OCI-LY7 (cell line): ENCODE measurements at regions not wholly inside any gene's neighbourhood (a gene's known extent, or its start where the extent isn't known, plus 50 kb on each side); places are given as distances from the start of the nearest gene placed in this dataset.

ENCODE experiments used
- BruUV-seq: library from RNA; stranded (reverse); fragments of 400-500 nt; replicated peaks from 2 replicates; lab custom pipeline; 2021; lab: Mats Ljungman, UMichigan
- CTCF ChIA-PET: fragments of 300-600 bp; sonication (Branson Sonifier 250); formaldehyde crosslinking; loops from one replicate; lab custom pipeline; 2022; ENCODE audit warnings: antibody characterized with exemption; ENCODE audit not compliant: unreplicated experiment; lab: Charles Lee
- POLR2A ChIA-PET: fragments of 300-600 bp; sonication (Branson Sonifier 250); formaldehyde crosslinking; loops from one replicate; lab custom pipeline; 2022; ENCODE audit warnings: antibody characterized with exemption; lab: Charles Lee
- DNase-seq: peaks from one replicate; pipeline ENCODE4 v3.0.0-alpha.2; 2015; ENCODE audit warnings: low spot score
- H2AFZ ChIP-seq: fragments of 200-600 bp; sonication (generic), shearing (Covaris generic); 2 replicates; pipeline ENCODE4 v1.6.1; 2014; ENCODE audit warnings: mild to moderate bottlenecking, antibody characterized with exemption, low read length, moderate library complexity
- H3K27ac ChIP-seq: fragments of 200-600 bp; sonication (generic); 2 replicates; pipeline ENCODE4 v1.5.1; 2014; ENCODE audit warnings: mixed run types, low read depth, mild to moderate bottlenecking, moderate library complexity, low read length, inconsistent platforms; ENCODE audit not compliant: poor library complexity, severe bottlenecking
- H3K36me3 ChIP-seq: fragments of 200-600 bp; sonication (generic); 2 replicates; pipeline ENCODE4 v1.6.1; 2014; ENCODE audit warnings: mild to moderate bottlenecking, antibody characterized with exemption, low read length, moderate library complexity, mixed read lengths; ENCODE audit not compliant: insufficient read depth
- H3K4me1 ChIP-seq: fragments of 200-600 bp; sonication (generic); 2 replicates; pipeline ENCODE4 v1.5.1; 2014; ENCODE audit warnings: mild to moderate bottlenecking, low read length; ENCODE audit not compliant: insufficient read depth, poor library complexity, severe bottlenecking
- H3K4me2 ChIP-seq: fragments of 200-600 bp; sonication (generic); 2 replicates; pipeline ENCODE4 v1.6.1; 2014; ENCODE audit warnings: mild to moderate bottlenecking, low read length
- H3K4me3 ChIP-seq: fragments of 200-600 bp; sonication (generic); 2 replicates; pipeline ENCODE4 v1.5.1; 2014; ENCODE audit warnings: mild to moderate bottlenecking, low read depth, low read length; ENCODE audit not compliant: poor library complexity, severe bottlenecking
- H3K79me2 ChIP-seq: fragments of 200-600 bp; sonication (generic); 2 replicates; pipeline ENCODE4 v1.6.1; 2016; ENCODE audit warnings: low read depth, mild to moderate bottlenecking, low read length, moderate library complexity, mixed read lengths; ENCODE audit not compliant: insufficient read depth
- H3K9me2 ChIP-seq: fragments of 200-600 bp; sonication (generic); 2 replicates; pipeline ENCODE4 v1.6.1; 2016; ENCODE audit warnings: mild to moderate bottlenecking, low read length, mixed read lengths; ENCODE audit not compliant: insufficient read depth
- H3K9me3 ChIP-seq: fragments of 200-600 bp; sonication (generic); 2 replicates; pipeline ENCODE4 v1.6.1; 2014; ENCODE audit warnings: mild to moderate bottlenecking, mixed run types, low read length, mixed read lengths
- H4K20me1 ChIP-seq: fragments of 200-600 bp; sonication (generic); 2 replicates; pipeline ENCODE4 v1.6.1; 2014; ENCODE audit warnings: mild to moderate bottlenecking, antibody characterized with exemption, low read length, moderate library complexity, mixed read lengths; ENCODE audit not compliant: insufficient read depth
- EZH2phosphoT487 ChIP-seq: fragments of 200-600 bp; sonication (generic); IDR thresholded peaks from 2 replicates; pipeline ENCODE4 v1.6.1; 2018; ENCODE audit warnings: low read depth, borderline replicate concordance, mild to moderate bottlenecking, mixed run types, antibody characterized with exemption, low read length, moderate library complexity, mixed read lengths
- intact Hi-C: fragments of 100-400 bp; cut with micrococcal nuclease; formaldehyde crosslinking; loops from one replicate; pipeline ENCODE4 v1.10.0; 2022; ENCODE audit not compliant: unreplicated experiment
- TF ChIP-seq, protein P1 (sequence below): fragments of 200-600 bp; sonication (generic); conservative IDR thresholded peaks from 2 replicates; pipeline ENCODE4 v1.5.1; 2014; ENCODE audit warnings: mild to moderate bottlenecking, antibody characterized with exemption, low read length, moderate library complexity, mixed read lengths

DNA sequence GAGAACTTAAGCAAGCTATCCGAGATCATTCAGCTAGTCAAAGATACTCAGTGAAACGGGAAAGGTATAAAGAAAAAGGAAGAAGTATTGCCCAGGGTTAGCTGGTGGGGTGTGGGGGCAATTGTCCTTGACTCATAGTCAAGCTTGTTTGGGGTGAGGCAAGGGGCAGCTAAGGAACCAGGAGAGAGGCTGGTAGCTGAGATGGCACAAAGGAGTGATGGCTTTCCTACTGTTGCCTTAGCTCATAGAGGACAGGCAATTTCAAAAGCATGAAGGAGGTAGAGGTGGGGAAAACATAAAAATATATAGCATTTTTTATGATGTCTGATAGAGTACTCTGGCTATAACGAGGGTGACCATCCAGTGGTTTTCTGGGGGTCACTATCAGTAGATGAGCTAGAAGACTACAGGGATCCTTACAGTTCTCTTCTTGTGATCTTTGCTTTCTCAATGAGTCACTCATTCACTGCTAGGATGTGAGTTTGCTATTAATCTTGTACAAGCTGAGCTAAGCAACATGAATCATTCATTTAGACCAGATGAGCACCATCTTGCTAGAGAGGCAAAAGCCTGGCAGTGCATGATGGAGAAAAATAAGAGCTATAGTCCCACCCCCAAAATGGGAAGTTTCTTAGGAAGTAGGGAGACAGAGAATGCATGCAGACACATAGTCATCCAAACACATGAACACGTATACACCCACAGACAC, 207.1 kb upstream of the PFN2 start:
- Histone ChIP-seq H3K4me2 (no peak overlapping the region), H3K9me3 (no peaks in the 10 kb centered on the region), H3K4me3 (no peak overlapping the region), H3K36me3 (no peaks in the 10 kb centered on the region), H3K79me2 (no peaks in the 10 kb centered on the region), H3K9me2 (no peaks in the 10 kb centered on the region), H3K4me1 (no peaks in the 10 kb centered on the region), H4K20me1 (no peaks in the 10 kb centered on the region), H2AFZ (no peak overlapping the region), H3K27ac (no peak overlapping the region)
- ChIA-PET POLR2A (interaction anchor here (0.8 kb wide), 2 partner anchors 9 to 137 kb away, joined by 4 read pairs; no protein-coding TSS in a partner anchor), CTCF (interaction anchor here (0.6 kb wide), 1 partner anchor 703 kb away, joined by 3 read pairs; no protein-coding TSS in a partner anchor)
- BruUV-seq: no TSS peak
- no peak for DNase-seq
- intact Hi-C loops: no loop called here
- TF ChIP-seq, protein P1, sequence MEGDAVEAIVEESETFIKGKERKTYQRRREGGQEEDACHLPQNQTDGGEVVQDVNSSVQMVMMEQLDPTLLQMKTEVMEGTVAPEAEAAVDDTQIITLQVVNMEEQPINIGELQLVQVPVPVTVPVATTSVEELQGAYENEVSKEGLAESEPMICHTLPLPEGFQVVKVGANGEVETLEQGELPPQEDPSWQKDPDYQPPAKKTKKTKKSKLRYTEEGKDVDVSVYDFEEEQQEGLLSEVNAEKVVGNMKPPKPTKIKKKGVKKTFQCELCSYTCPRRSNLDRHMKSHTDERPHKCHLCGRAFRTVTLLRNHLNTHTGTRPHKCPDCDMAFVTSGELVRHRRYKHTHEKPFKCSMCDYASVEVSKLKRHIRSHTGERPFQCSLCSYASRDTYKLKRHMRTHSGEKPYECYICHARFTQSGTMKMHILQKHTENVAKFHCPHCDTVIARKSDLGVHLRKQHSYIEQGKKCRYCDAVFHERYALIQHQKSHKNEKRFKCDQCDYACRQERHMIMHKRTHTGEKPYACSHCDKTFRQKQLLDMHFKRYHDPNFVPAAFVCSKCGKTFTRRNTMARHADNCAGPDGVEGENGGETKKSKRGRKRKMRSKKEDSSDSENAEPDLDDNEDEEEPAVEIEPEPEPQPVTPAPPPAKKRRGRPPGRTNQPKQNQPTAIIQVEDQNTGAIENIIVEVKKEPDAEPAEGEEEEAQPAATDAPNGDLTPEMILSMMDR: no peak
- no peak for TF ChIP-seq EZH2phosphoT487

DNA sequence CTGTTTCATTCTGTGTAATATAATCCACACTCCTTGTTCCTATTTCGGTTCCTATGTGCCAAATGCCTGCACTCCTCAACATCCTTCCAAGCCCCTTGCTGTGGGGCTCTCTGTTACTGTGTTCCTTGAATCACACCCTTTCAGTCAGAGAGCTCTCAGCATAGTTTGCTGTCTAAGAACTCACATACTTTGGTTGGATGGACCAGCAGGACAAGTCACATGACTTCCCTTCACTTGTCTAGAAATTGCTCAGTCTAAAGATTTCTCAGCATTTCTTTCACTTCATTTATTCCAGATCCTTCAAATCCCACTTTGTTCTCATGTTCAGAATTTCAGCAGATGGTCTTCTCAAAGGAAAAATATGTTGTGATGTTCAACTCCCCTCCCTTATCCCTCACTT, 203.5 kb upstream of the PFN2 start:
- Histone ChIP-seq H3K36me3 (no peaks in the 10 kb centered on the region), H3K4me2 (no peak overlapping the region), H2AFZ (no peak overlapping the region), H3K9me3 (no peaks in the 10 kb centered on the region), H4K20me1 (no peaks in the 10 kb centered on the region), H3K9me2 (no peaks in the 10 kb centered on the region), H3K79me2 (no peaks in the 10 kb centered on the region), H3K27ac (no peak overlapping the region), H3K4me3 (no peak overlapping the region), H3K4me1 (no peaks in the 10 kb centered on the region)
- POLR2A ChIA-PET: interaction anchor here (1.4 kb wide), 1 partner anchor 10 kb away, joined by 4 read pairs; no protein-coding TSS in a partner anchor
- DNase-seq: no peak
- no TSS peak for BruUV-seq
- CTCF ChIA-PET: no interaction called here
- intact Hi-C loops: no loop called here
- TF ChIP-seq, protein P1: no peak
- no peak for TF ChIP-seq EZH2phosphoT487

DNA sequence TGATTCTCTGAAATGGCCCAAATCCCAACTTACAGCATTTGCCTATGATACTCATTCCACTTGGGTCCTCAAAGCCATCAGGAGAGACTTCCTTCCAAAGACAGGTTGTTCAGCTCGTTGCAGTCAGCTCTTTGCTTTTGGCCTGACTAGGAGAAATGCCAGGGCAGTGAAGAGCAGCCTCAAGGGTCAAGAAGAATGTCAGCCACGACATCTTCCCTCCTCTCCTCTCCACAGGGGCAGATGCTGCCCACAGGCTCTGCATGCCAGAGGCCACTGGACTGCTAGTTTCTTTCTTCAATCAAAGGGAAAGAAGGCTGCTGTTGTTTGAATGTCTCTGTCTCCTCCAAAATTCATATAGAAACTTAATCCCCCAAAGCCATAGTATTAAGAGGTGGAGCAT, 201.7 kb upstream of the PFN2 start:
- DNase-seq: no peak
- intact Hi-C loops: no loop called here
- Histone ChIP-seq H3K36me3 (no peaks in the 10 kb centered on the region), H3K27ac (no peak overlapping the region), H2AFZ (no peak overlapping the region), H3K9me3 (no peaks in the 10 kb centered on the region), H3K79me2 (no peaks in the 10 kb centered on the region), H3K4me3 (no peak overlapping the region), H3K4me2 (no peak overlapping the region), H3K4me1 (no peaks in the 10 kb centered on the region), H3K9me2 (no peaks in the 10 kb centered on the region), H4K20me1 (no peaks in the 10 kb centered on the region)
- ChIA-PET POLR2A (interaction anchor here (0.5 to 0.6 kb wide), 3 partner anchors 12 to 695 kb away, joined by 3 to 4 read pairs (median 4); no protein-coding TSS in a partner anchor), CTCF (no interaction called here)
- no TSS peak for BruUV-seq
- TF ChIP-seq, protein P1: no peak
- TF ChIP-seq EZH2phosphoT487: no peak
